ENCODE measurements at regions not wholly inside any gene's neighbourhood (a gene's known extent, or its start where the extent isn't known, plus 50 kb on each side); places are given as distances from the start of the nearest gene placed in this dataset.
"Not testable (repeated sequence)": the region's sequence is repeated elsewhere in the genome, so short reads cannot be mapped to it uniquely, and the experiment has no call there.

- H3K4me3 ChIP-seq (ENCODE audit: low read length); H3K27me3 ChIP-seq (ENCODE audit: control insufficient read depth, insufficient read depth); intact Hi-C loops (cut with DNase I); ATAC-seq; H3K9me3 ChIP-seq (ENCODE audit: control insufficient read depth, low read length); H3K27ac ChIP-seq (ENCODE audit: low read length); H3K4me1 ChIP-seq (ENCODE audit: control insufficient read depth, insufficient read depth, low read length); DNase-seq: not testable (repeated sequence)
- 92% methylated on average over 2 of the region's 9 CpGs for WGBS
These were observed 63.1 kb upstream of the ZNF658 start for GRCh38 chr9:66837242-66837937.

Data from right cardiac atrium (tissue), 5 donors.